ENCODE measurements at regions not wholly inside any gene's neighbourhood (a gene's known extent, or its start where the extent isn't known, plus 50 kb on each side); places are given as distances from the start of the nearest gene placed in this dataset.
"Not testable (repeated sequence)": the region's sequence is repeated elsewhere in the genome, so short reads cannot be mapped to it uniquely, and the experiment has no call there.

GRCh38 chr6:170093658-170094596, 197.0 kb downstream of the DLL1 start:
- no peak for DNase-seq

- no peak for DNase-seq
Measured at GRCh38 chr6:170093276-170093657, 197.6 kb downstream of the DLL1 start.

- no peak for DNase-seq
Measured at GRCh38 chr6:170092826-170093225, 198.1 kb downstream of the DLL1 start.

DNA sequence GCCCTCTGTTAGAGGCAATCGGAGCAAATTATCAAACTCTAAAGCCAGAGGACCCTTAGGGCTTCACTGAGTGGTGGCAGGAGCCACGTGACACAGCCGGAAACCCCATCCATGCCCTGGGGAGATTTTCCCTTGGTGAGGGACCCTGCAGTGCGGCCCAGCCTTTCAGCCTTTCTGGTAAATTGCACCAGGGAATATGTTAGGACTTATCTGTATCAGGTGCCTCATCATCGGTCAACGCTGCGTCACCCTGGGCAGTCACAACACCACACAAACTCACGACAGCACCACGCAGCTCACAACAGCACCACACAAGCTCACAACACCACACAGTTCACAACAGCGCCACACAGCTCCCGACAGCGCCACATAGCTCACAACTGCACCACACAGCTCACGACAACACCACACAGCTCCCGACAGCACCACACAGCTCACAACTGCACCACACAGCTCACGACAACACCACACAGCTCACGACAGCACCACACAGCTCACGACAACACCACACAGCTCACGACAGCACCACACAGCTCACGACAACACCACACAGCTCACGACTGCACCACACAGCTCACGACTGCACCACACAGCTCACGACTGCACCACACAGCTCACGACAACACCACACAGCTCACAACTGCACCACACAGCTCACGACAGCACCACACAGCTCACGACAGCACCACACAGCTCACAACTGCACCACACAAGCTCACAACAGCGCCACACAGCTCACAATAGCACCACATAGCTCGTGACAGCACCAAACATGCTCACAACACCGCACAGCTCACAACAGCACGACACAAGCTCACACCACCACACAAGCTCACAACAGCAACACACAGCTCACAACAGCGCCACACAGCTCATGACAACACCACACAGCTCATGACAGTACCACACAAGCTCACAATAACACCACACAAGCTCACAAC, 199.0 kb downstream of the DLL1 start:
- no peak for DNase-seq

GRCh38 chr6:170091000-170091638, 199.8 kb downstream of the DLL1 start:
- no peak for DNase-seq

GRCh38 chr6:170090561-170090960, 200.3 kb downstream of the DLL1 start:
- no peak for DNase-seq

GRCh38 chr6:170089963-170090362, 200.9 kb downstream of the DLL1 start:
- DNase-seq: no peak

- DNase-seq: no peak
Measured at GRCh38 chr6:170088582-170088955, 202.3 kb downstream of the DLL1 start.

GRCh38 chr6:170087941-170088581, 202.8 kb downstream of the DLL1 start:
- DNase-seq: peak; percentile 15 to 62

- not testable (repeated sequence) for DNase-seq
Measured at GRCh38 chr6:170087421-170087780, 203.5 kb downstream of the DLL1 start.

GRCh38 chr6:170086639-170087420, 204.0 kb downstream of the DLL1 start:
- DNase-seq: no peak

DNA sequence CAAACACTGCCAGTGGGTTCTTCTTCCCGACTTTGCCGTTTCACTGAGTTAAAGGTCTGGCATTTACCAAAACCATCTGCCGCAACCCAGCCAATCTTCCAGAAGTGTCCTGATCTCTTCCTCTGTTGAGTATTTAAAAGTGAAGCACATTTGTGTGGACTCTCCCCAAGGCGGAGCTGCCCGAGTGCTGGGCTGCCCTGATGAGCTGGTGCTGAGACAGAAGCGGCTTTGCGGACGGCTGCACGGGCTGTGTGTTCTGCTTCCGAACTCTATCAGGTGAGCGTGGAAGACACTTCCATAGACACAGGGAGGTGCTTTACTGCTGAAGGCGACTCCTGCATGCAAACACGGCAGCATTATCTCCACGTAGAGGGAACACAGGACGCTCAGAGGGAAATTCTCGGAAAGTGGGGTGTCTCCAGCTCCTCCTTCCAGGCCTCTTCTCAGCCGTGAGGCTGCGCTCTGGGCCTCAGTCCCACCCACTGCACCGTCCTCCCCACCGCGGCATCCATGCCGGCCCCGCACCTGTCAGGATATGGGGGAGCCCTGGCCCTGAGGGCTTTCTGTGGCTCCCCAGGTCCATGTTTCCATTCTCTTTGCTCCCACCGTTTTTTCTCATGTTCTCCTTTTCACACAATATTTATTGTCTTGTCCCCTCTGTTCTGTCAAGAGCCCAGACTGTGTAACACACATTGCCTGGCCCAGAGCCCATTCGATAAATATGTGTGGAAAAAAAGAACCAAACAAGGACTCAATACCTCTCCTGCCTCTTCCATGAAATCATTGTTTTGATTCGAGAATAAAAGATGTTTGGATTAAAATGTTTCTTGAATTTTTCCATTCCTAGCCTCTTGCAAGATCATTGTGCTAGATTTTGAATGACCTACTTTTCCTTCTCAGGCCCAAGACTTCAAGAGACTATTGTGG, 205.1 kb downstream of the DLL1 start:
- DNase-seq: no peak

GRCh38 chr6:170084166-170084730, 206.6 kb downstream of the DLL1 start:
- no peak for DNase-seq

DNA sequence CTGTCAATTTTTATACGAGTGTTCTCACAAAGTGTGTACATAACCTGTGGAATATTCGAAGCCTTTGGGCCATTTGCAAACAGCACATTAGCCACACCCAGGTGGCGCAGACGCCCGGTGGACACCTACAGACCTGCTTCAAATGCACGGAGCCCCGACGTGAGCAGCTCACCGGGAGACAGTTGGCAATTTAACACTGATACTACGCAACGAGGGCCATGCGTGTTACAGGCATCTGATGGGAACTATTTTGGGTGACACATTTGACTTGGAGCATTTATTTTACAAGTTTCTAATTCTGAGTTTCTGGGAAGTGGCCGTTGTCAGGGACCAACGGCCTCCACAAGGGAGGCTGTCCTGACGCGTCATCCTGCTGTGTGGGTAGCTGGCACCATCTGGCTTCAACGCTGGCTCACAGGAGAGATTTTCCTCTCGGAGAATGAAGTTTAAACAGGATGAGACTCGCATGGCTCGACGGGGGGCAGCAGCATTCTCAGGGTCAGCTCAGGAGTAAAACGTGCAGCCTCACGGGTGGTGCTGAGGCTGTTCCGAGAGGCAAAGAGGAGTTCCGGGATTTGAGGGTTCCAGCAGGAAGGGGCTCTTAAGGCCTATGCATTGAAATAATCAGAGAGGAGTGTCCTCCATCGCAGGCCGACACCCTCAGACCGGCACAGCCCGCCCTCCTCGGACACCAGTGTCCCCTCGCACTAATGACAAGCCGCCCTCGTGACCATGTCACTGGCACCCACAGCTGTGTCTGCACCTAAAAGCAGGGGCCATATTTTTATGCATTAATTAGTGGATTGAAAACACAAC, 207.4 kb downstream of the DLL1 start:
- DNase-seq: no peak

GRCh38 chr6:170082531-170083187, 208.2 kb downstream of the DLL1 start:
- DNase-seq: no peak

GRCh38 chr6:170082067-170082466, 208.8 kb downstream of the DLL1 start:
- DNase-seq: no peak

GRCh38 chr6:170081556-170081955, 209.3 kb downstream of the DLL1 start:
- DNase-seq: no peak

DNA sequence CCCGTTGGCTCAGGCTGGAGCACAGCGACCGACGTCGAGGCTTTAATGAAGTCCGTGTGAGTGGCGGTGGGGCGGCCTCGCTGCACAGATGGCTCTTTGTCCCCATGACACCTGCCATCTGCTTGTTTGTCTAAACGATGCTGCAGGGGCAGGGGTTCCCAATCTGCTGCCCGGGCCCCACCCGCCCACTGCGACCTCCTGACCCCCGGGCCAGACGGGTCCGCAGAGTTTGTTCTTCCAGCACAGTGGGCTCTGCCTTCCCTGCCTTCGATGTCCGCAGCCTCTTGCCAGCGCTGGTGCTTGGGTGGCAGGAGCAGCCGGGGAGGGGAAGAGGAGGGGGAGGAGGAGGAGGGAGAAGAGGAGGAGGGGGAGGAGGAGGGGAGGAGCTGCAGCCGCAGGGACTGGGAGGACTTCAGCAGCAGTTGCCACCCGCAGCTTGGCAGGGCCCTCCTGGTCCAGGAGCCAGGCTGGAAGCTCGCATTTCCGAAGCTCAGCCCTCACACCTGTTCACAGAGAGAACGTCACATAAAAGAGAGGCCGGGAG, 210.0 kb downstream of the DLL1 start:
- DNase-seq: no peak
